PFSK-1 (cell line): ENCODE measurements at regions not wholly inside any gene's neighbourhood (a gene's known extent, or its start where the extent isn't known, plus 50 kb on each side); places are given as distances from the start of the nearest gene placed in this dataset.

Source experiments
- POLR2AphosphoS5 ChIP-seq: IDR thresholded peaks from 2 replicates; pipeline ENCODE4 v1.6.1; 2012; ENCODE audit warnings: low read depth, mild to moderate bottlenecking, control low read depth, low read length, moderate library complexity
- REST ChIP-seq, 2 experiments: IDR thresholded peaks; 2 replicates each; pipeline versions ENCODE4 v1.6.1 to v1.8.0; 2011 to 2012; ENCODE audit warnings: low read depth in 2 of 2, low read length in 2 of 2, control low read depth in 1 of 2, inconsistent platforms in 1 of 2, mild to moderate bottlenecking in 1 of 2, moderate library complexity in 1 of 2; ENCODE audit not compliant: insufficient read depth in 1 of 2
- TAF1 ChIP-seq: IDR thresholded peaks from 2 replicates; pipeline ENCODE4 v1.6.1; 2012; ENCODE audit warnings: low read length, control low read depth, borderline replicate concordance; ENCODE audit not compliant: insufficient read depth

- TF ChIP-seq POLR2AphosphoS5 = no peak
- no peak for TF ChIP-seq TAF1
- TF ChIP-seq REST (IDR thresholded peaks at IDR 0.05; ENCODE audit: insufficient read depth in 1 of 2, low read depth in 2 of 2, low read length in 2 of 2) = no peak
Observed at GRCh38 chr5:5623397-5623796, 200.9 kb downstream of the ICE1 start.
